ENCODE measurements at regions not wholly inside any gene's neighbourhood (a gene's known extent, or its start where the extent isn't known, plus 50 kb on each side); places are given as distances from the start of the nearest gene placed in this dataset.

DNA sequence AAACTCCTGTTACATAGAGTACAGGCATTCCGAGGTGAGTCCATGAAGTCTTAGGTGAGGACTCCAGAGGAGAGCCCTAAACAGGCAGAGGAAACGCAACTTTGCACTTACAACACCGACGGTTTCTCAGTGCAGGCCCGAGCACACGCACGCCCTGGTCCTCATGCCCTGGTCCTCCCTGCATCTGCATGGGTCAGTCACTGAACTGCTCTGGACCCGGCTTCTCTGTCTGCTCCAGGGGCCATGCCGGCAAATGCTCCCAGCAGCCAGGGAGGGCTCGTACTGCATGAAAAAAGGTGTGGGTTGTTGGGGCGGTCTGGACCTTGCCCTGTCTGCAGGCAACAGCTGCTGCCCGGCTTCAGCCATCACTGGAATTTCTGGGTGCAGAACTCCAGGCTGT, 317.3 kb upstream of the SHH start:
- Histone ChIP-seq H3K27me3 (ENCODE audit: control insufficient read depth, insufficient read depth, low read length) (no peaks in the 10 kb centered on the region), H3K4me1 (ENCODE audit: control insufficient read depth, insufficient read depth, low read length) (peaks cover 19% of the 10 kb centered on the region), H3K36me3 (ENCODE audit: control insufficient read depth, insufficient read depth, low read length) (no peaks in the 10 kb centered on the region), H3K4me3 (ENCODE audit: low read depth in 2 of 2, low read length in 2 of 2) (no peak overlapping the region), H3K27ac (ENCODE audit: low read length) (peak overlapping the region; percentile 84; the same call in 1 of the 2 replicates), H3K9me3 (ENCODE audit: control insufficient read depth, insufficient read depth, low read depth, low read length) (no peaks in the 10 kb centered on the region)
- ATAC-seq: no peak
- no peak for DNase-seq (ENCODE audit: low read depth, low spot score)
- in situ Hi-C loops (cut with HindIII; ENCODE audit: low pct_unique_long_range_greater_than_20kb, low sequenced_read_pairs): no loop called here
- TF ChIP-seq TCF7L2 (IDR thresholded peaks at IDR 0.05; ENCODE audit: low read depth, low read length) (no peak), REST (IDR thresholded peaks at IDR 0.05; ENCODE audit: insufficient read depth in 1 of 2, low read depth in 2 of 2, low read length in 1 of 2) (no peak), POLR2AphosphoS5 (IDR thresholded peaks at IDR 0.05; ENCODE audit: low read depth, low read length) (no peak), SIN3A (IDR thresholded peaks at IDR 0.05; ENCODE audit: borderline replicate concordance, insufficient read depth, low read depth, low read length) (no peak)
- TF ChIP-seq, protein P1, sequence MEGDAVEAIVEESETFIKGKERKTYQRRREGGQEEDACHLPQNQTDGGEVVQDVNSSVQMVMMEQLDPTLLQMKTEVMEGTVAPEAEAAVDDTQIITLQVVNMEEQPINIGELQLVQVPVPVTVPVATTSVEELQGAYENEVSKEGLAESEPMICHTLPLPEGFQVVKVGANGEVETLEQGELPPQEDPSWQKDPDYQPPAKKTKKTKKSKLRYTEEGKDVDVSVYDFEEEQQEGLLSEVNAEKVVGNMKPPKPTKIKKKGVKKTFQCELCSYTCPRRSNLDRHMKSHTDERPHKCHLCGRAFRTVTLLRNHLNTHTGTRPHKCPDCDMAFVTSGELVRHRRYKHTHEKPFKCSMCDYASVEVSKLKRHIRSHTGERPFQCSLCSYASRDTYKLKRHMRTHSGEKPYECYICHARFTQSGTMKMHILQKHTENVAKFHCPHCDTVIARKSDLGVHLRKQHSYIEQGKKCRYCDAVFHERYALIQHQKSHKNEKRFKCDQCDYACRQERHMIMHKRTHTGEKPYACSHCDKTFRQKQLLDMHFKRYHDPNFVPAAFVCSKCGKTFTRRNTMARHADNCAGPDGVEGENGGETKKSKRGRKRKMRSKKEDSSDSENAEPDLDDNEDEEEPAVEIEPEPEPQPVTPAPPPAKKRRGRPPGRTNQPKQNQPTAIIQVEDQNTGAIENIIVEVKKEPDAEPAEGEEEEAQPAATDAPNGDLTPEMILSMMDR (IDR thresholded peaks at IDR 0.05): no peak
- no TSS peak for BruUV-seq (replicated peaks)
- ChIA-PET CTCF (no interaction called here), POLR2A (no interaction called here)
- intact Hi-C loops (cut with micrococcal nuclease; ENCODE audit: unreplicated experiment): no loop called here

DNA sequence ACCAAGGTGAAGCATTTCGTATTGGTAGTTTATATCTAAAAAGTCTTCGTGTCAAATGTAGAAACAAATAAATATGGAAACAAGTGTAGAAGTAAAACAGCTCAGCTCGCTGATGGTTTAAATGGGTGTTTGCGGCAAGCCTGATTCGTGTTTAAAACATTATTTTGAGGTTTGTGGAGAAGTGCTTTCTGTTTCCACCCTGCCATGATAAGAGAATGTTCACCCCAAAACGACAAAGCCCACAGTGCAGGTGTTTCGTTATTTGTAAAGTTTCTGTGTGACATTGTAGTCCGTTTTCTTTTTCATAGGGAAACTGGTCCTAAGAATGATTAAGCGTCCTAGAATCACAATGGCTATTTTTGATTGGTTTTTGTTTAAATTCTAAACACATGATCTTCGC, 316.2 kb upstream of the SHH start:
- DNase-seq (ENCODE audit: low read depth, low spot score) (no peak), ATAC-seq (no peak)
- Histone ChIP-seq H3K4me3 (ENCODE audit: low read depth in 2 of 2, low read length in 2 of 2) (no peak overlapping the region), H3K27me3 (ENCODE audit: control insufficient read depth, insufficient read depth, low read length) (no peaks in the 10 kb centered on the region), H3K9me3 (ENCODE audit: control insufficient read depth, insufficient read depth, low read depth, low read length) (no peaks in the 10 kb centered on the region), H3K36me3 (ENCODE audit: control insufficient read depth, insufficient read depth, low read length) (no peaks in the 10 kb centered on the region), H3K4me1 (ENCODE audit: control insufficient read depth, insufficient read depth, low read length) (peaks cover 19% of the 10 kb centered on the region), H3K27ac (ENCODE audit: low read length) (peak overlapping the region; percentile 84)
- POLR2A ChIA-PET: no interaction called here
- CTCF ChIA-PET: no interaction called here
- no TSS peak for BruUV-seq (replicated peaks)
- TF ChIP-seq SIN3A (IDR thresholded peaks at IDR 0.05; ENCODE audit: borderline replicate concordance, insufficient read depth, low read depth, low read length) (no peak), POLR2AphosphoS5 (IDR thresholded peaks at IDR 0.05; ENCODE audit: low read depth, low read length) (no peak), TCF7L2 (IDR thresholded peaks at IDR 0.05; ENCODE audit: low read depth, low read length) (no peak), REST (IDR thresholded peaks at IDR 0.05; ENCODE audit: insufficient read depth in 1 of 2, low read depth in 2 of 2, low read length in 1 of 2) (no peak)
- TF ChIP-seq, protein P1 (IDR thresholded peaks at IDR 0.05): no peak
- in situ Hi-C loops (cut with HindIII; ENCODE audit: low pct_unique_long_range_greater_than_20kb, low sequenced_read_pairs) (no loop called here), intact Hi-C loops (cut with micrococcal nuclease; ENCODE audit: unreplicated experiment) (no loop called here)

All from Panc1 (cell line).